ENCODE measurements at regions not wholly inside any gene's neighbourhood (a gene's known extent, or its start where the extent isn't known, plus 50 kb on each side); places are given as distances from the start of the nearest gene placed in this dataset.

DNA sequence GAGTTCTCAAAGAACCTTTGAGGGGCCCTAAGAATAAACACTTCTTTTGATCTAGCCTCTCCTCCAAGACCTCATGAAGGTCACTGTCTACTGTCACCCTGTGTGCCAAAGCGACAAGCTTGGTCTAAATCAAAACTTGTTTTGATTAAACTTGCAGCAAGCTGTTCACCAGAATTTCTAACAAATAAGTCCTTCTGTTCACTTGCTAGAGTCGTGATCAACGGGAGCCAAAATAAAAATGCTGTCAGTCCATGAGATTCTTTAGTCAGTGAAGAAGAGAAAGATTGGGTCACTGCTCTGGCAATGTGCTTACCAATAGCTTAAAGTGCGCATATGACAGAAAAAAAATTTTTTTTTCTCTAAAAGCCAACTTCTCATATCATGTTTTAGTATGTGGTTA is 53.9 kb upstream of the GALNT5 start:
- no peak for DNase-seq (ENCODE audit: low read depth)

DNA sequence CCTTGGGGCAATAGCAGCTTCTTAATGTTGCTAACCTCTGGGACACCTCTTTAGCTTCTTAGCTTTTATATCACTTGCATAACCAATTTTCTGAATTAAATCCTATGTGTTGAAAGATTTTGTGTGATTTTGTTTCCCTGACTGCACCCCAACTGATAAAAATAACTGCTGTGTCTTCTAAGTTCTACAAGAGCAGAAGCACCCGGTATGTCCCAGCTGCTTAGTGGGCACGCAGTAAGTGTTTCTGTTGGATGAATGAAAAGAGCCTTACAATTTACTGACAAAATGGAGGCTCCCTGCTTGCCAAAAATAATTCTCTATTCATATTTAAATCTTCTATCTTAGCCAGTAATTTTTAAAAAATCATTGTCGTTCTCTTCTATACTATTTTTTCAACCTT is 53.1 kb upstream of the GALNT5 start:
- DNase-seq (ENCODE audit: low read depth) = no peak
- H3K4me3 ChIP-seq (ENCODE audit: low read depth, low read length) = no peak overlapping the region
- TF ChIP-seq, protein P1, sequence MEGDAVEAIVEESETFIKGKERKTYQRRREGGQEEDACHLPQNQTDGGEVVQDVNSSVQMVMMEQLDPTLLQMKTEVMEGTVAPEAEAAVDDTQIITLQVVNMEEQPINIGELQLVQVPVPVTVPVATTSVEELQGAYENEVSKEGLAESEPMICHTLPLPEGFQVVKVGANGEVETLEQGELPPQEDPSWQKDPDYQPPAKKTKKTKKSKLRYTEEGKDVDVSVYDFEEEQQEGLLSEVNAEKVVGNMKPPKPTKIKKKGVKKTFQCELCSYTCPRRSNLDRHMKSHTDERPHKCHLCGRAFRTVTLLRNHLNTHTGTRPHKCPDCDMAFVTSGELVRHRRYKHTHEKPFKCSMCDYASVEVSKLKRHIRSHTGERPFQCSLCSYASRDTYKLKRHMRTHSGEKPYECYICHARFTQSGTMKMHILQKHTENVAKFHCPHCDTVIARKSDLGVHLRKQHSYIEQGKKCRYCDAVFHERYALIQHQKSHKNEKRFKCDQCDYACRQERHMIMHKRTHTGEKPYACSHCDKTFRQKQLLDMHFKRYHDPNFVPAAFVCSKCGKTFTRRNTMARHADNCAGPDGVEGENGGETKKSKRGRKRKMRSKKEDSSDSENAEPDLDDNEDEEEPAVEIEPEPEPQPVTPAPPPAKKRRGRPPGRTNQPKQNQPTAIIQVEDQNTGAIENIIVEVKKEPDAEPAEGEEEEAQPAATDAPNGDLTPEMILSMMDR (conservative IDR thresholded peaks at IDR 0.05; ENCODE audit: low read depth, low read length) = no peak

More for the DNA sequence above, 53.9 kb upstream of the GALNT5 start:
- H3K4me3 ChIP-seq (ENCODE audit: low read depth, low read length) = no peak overlapping the region
- TF ChIP-seq, protein P1 (conservative IDR thresholded peaks at IDR 0.05; ENCODE audit: low read depth, low read length) = no peak

DNA sequence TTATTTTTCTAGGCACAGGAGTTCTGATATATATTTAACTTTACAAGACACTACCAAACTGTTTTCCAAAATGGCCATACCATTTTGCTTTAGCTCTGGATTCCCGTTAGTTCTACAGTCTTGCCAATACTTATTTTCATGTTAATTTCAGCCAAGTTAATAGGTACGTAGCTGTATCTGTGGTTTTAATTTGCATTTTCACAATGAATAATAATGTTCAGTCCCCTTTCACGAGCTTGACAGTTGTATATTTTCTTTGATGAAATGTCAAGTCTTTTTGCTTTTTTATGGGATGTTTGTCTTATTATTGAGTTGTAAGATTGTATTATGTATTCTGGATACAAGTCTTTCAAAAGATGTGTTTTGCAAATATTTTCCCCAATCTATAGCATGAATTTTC is 50.6 kb upstream of the GALNT5 start:
- H3K4me3 ChIP-seq (ENCODE audit: low read depth, low read length) = no peak overlapping the region
- TF ChIP-seq, protein P1 (conservative IDR thresholded peaks at IDR 0.05; ENCODE audit: low read depth, low read length) = no peak
- DNase-seq (ENCODE audit: low read depth) = no peak
